K562 (cell line): ENCODE measurements at regions not wholly inside any gene's neighbourhood (a gene's known extent, or its start where the extent isn't known, plus 50 kb on each side); places are given as distances from the start of the nearest gene placed in this dataset.

ENCODE experiments used
- ATAC-seq: fragments of 200-7000 bp; cut with Tn5 transposase; 3 replicates; pipeline ENCODE4 v1.9.1; 2020; ENCODE audit warnings: moderate library complexity
- BruUV-seq: library from RNA; stranded (reverse); fragments of 400-500 nt; replicated peaks from 2 replicates; lab custom pipeline; 2021; lab: Mats Ljungman, UMichigan
- CTCF ChIA-PET: fragments of 300-600 bp; formaldehyde crosslinking; extraction: SDS; loops from one replicate; lab custom pipeline; 2021; ENCODE audit warnings: low intra/inter-chr PET ratio; lab: Yijun Ruan, JAX
- POLR2A ChIA-PET: fragments of 300-600, 350-650 bp; sonication (Branson Sonifier 250); formaldehyde crosslinking; extraction: SDS; loops from one replicate; lab custom pipeline; 2021; ENCODE audit warnings: antibody characterized with exemption, inconsistent platforms; lab: Yijun Ruan, JAX
- DNase-seq, 4 experiments: peaks; one replicate each; pipeline versions ENCODE4 v3.0.0 to v3.0.0-alpha.2; 2011 to 2018; ENCODE audit warnings: low spot score in 3 of 4, mixed read lengths in 3 of 4; ENCODE audit errors: extremely low read depth in 1 of 4
- FAIRE-seq: peaks from 2 replicates; lab custom pipeline; 2011; peaks lifted over from hg19 to GRCh38; lab: Jason Lieb, UNC
- H2AFZ ChIP-seq: 2 replicates; pipeline ENCODE4 v1.6.0; 2011; ENCODE audit warnings: low read depth, low read length, control low read depth, inconsistent platforms
- H3K27ac ChIP-seq: fragments of 200-600 bp; 3 replicates; pipeline ENCODE4 v1.8.0; 2011; ENCODE audit warnings: low read depth, mild to moderate bottlenecking, control low read depth, inconsistent platforms, low read length, moderate library complexity, mixed read lengths; ENCODE audit errors: extremely low read depth
- H3K27me3 ChIP-seq, 2 experiments: fragments of 300-600 bp in 1 of 2; 2 replicates in 1 of 2; 3 replicates in 1 of 2; pipeline versions ENCODE4 v1.6.0 to v1.8.0; 2011; ENCODE audit warnings: inconsistent platforms in 2 of 2, low read length in 2 of 2, mild to moderate bottlenecking in 1 of 2, mixed read lengths in 1 of 2, moderate library complexity in 1 of 2; ENCODE audit not compliant: control insufficient read depth in 2 of 2, insufficient read depth in 2 of 2
- H3K36me3 ChIP-seq: fragments of 300-600 bp; 3 replicates; pipeline ENCODE4 v1.8.0; 2011; ENCODE audit warnings: mild to moderate bottlenecking, low read length, inconsistent platforms; ENCODE audit not compliant: control insufficient read depth, insufficient read depth
- H3K4me1 ChIP-seq, 2 experiments: fragments of 200-600 bp in 1 of 2; replicated peaks in 1 of 2; 2 replicates in 1 of 2; 3 replicates in 1 of 2; pipeline versions ENCODE4 v1.5.1 to v1.8.0; 2011; ENCODE audit warnings: inconsistent platforms in 2 of 2, low read length in 2 of 2, mild to moderate bottlenecking in 1 of 2, mixed read lengths in 1 of 2, moderate library complexity in 1 of 2; ENCODE audit not compliant: control insufficient read depth in 2 of 2, insufficient read depth in 2 of 2
- H3K4me2 ChIP-seq: 2 replicates; pipeline ENCODE4 v1.6.1; 2011; ENCODE audit warnings: low read length, control low read depth, inconsistent platforms, mixed read lengths; ENCODE audit not compliant: insufficient read depth
- H3K4me3 ChIP-seq: fragments of 200-600 bp; sonication (generic), shearing (Covaris generic); 2 replicates; pipeline ENCODE4 v1.5.1; 2016; ENCODE audit warnings: control low read depth, inconsistent platforms
- H3K79me2 ChIP-seq: fragments of 200-600 bp; 3 replicates; pipeline ENCODE4 v1.8.0; 2011; ENCODE audit warnings: low read length, inconsistent platforms; ENCODE audit not compliant: control insufficient read depth, insufficient read depth
- H3K9ac ChIP-seq, 2 experiments: 2 replicates each; pipeline versions ENCODE4 v1.6.0 to v1.6.1; 2011; ENCODE audit warnings: low read depth in 2 of 2, low read length in 2 of 2, control low read depth in 1 of 2, inconsistent platforms in 1 of 2, mild to moderate bottlenecking in 1 of 2, mixed read lengths in 1 of 2; ENCODE audit not compliant: insufficient read depth in 1 of 2
- H3K9me1 ChIP-seq: one replicate; pipeline ENCODE4 v1.6.0; 2011; ENCODE audit warnings: inconsistent platforms, mild to moderate bottlenecking, low read length, moderate library complexity; ENCODE audit not compliant: control insufficient read depth, insufficient read depth
- H3K9me3 ChIP-seq: replicated peaks from 2 replicates; pipeline ENCODE4 v1.5.1; 2011; ENCODE audit warnings: low read depth, low read length, inconsistent platforms; ENCODE audit not compliant: control insufficient read depth, insufficient read depth
- H4K20me1 ChIP-seq: replicated peaks from 2 replicates; pipeline ENCODE4 v1.6.1; 2011; ENCODE audit warnings: low read length, inconsistent platforms, mixed read lengths; ENCODE audit not compliant: control insufficient read depth, insufficient read depth
- CEBPG ChIP-seq, 3 experiments: fragments of 200-800 bp in 1 of 3; sonication (Bioruptor generic) in 1 of 3; sonication (generic) in 1 of 3; formaldehyde crosslinking in 1 of 3; IDR thresholded peaks in 2 of 3; conservative IDR thresholded peaks in 1 of 3; 2 replicates each; pipeline versions ENCODE4 v1.6.1 to v1.8.0; 2016 to 2022; ENCODE audit warnings: missing compliant biosample characterization in 2 of 3, missing genetic modification characterization in 2 of 3, mild to moderate bottlenecking in 1 of 3, missing genetic modification reagents in 1 of 3
- EHMT2 ChIP-seq: fragments of 450-650 bp; IDR thresholded peaks from 2 replicates; pipeline ENCODE4 v1.6.1; 2018; ENCODE audit warnings: antibody characterized with exemption
- HLTF ChIP-seq: fragments of 450-650 bp; IDR thresholded peaks from 2 replicates; pipeline ENCODE4 v1.6.1; 2016
- NFE2 ChIP-seq: IDR thresholded peaks from 2 replicates; pipeline ENCODE4 v1.6.1; 2014; ENCODE audit warnings: antibody characterized with exemption, low read depth
- PRMT5 ChIP-seq: sonication (generic); formaldehyde crosslinking; IDR thresholded peaks from 2 replicates; pipeline ENCODE4 v1.5.0; 2020; ENCODE audit warnings: missing genetic modification reagents
- RBM15 ChIP-seq: fragments of 200-400 bp; formaldehyde crosslinking; IDR thresholded peaks from 2 replicates; pipeline ENCODE4 v1.6.1; 2018; ENCODE audit warnings: mild to moderate bottlenecking, low read length, moderate library complexity; ENCODE audit not compliant: insufficient read depth
- RBM39 ChIP-seq: fragments of 200-400 bp; formaldehyde crosslinking; optimal IDR thresholded peaks from 2 replicates; pipeline ENCODE3; 2018; ENCODE audit warnings: low read depth, low read length
- RHOXF2B ChIP-seq: fragments of 250-450 bp; sonication (Bioruptor Pico); conservative IDR thresholded peaks from 2 replicates; pipeline ENCODE4 v1.5.1; 2021
- SMAD1 ChIP-seq: fragments of 150-350 bp; IDR thresholded peaks from 2 replicates; pipeline ENCODE4 v1.6.1; 2014; ENCODE audit warnings: low read length, low read depth; ENCODE audit not compliant: partially characterized antibody
- THRAP3 ChIP-seq: fragments of 450-650 bp; IDR thresholded peaks from 2 replicates; pipeline ENCODE4 v1.6.1; 2016; ENCODE audit warnings: mild to moderate bottlenecking, inconsistent platforms, borderline replicate concordance
- ZFP30 ChIP-seq: fragments of 250-450 bp; sonication (Bioruptor Pico); IDR thresholded peaks from 2 replicates; pipeline ENCODE4 v1.8.0; 2022; ENCODE audit warnings: moderate library complexity, mild to moderate bottlenecking, inconsistent platforms, borderline replicate concordance
- ZNF184 ChIP-seq: sonication (generic); formaldehyde crosslinking; IDR thresholded peaks from 2 replicates; pipeline ENCODE4 v1.5.0; 2020; ENCODE audit warnings: missing genetic modification reagents
- ZNF561 ChIP-seq: fragments of 450-650 bp; formaldehyde crosslinking; conservative IDR thresholded peaks from 2 replicates; pipeline ENCODE4 v1.4.0; 2020; ENCODE audit warnings: mild to moderate bottlenecking, moderate library complexity
- WGBS: fragments of 100-300 bp; shearing (Covaris generic); methylation state at CpG from one replicate; pipeline ENCODE4 v1.1.6; 2016; ENCODE audit warnings: low coverage, mixed read lengths; ENCODE audit not compliant: insufficient coverage; ENCODE audit errors: missing lambda C conversion rate; 5-methylcytosine and 5-hydroxymethylcytosine counted together
- in situ Hi-C: fragments of 300-500 bp; cut with MboI; formaldehyde crosslinking; loops from 4 replicates; pipeline ENCODE4 v1.15.0; 2018; ENCODE audit warnings: inconsistent platforms, mixed read lengths
- intact Hi-C: fragments of 100-400 bp; cut with micrococcal nuclease; formaldehyde crosslinking; loops from 2 replicates; pipeline ENCODE4 v1.14.2; 2022
- TF ChIP-seq, protein P1 (sequence below): sonication (generic); formaldehyde crosslinking; IDR thresholded peaks from 2 replicates; pipeline ENCODE4 v1.8.0; 2023; ENCODE audit warnings: mild to moderate bottlenecking, missing genetic modification reagents
- TF ChIP-seq, protein P2 (sequence below): fragments of 250-450 bp; sonication (Bioruptor Pico); IDR thresholded peaks from 2 replicates; pipeline ENCODE4 v1.9.0; 2021; ENCODE audit warnings: mild to moderate bottlenecking, inconsistent platforms

DNA sequence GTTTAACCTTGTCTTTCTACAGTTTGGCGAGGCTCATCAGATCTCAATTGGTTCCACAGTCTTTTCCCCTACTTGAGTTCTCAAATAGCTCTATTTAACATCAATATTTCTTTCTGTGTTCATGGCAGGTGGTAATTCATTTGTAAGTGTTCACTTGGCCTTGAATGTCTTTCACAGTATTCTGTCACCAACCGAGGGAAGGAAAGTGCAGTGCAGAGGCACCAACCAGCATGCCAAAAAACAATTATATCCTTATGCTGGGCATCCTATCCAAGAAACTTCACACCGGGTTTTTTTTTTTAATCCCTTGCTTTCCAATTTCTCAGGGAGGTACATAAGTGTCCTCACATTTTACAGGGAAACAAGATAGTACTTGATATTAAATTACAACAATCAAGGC is 55.0 kb upstream of the ZC3H12C start:
- H3K27ac ChIP-seq, result no peak overlapping the region
- no peak for ATAC-seq
- TF ChIP-seq CEBPG (CRISPR knock-in tag; IDR thresholded peaks at IDR 0.05), result no peak
- no peak for TF ChIP-seq CEBPG (tag; conservative IDR thresholded peaks at IDR 0.05 in 1 of 2, IDR thresholded peaks at IDR 0.05 in 1 of 2)
- no peak for TF ChIP-seq PRMT5 (CRISPR knock-in tag)
- no peak for TF ChIP-seq HLTF
- TF ChIP-seq RHOXF2B (CRISPR knock-in tag), result no peak
- TF ChIP-seq RBM15, result no peak
- no peak for TF ChIP-seq ZFP30
- TF ChIP-seq, protein P1, sequence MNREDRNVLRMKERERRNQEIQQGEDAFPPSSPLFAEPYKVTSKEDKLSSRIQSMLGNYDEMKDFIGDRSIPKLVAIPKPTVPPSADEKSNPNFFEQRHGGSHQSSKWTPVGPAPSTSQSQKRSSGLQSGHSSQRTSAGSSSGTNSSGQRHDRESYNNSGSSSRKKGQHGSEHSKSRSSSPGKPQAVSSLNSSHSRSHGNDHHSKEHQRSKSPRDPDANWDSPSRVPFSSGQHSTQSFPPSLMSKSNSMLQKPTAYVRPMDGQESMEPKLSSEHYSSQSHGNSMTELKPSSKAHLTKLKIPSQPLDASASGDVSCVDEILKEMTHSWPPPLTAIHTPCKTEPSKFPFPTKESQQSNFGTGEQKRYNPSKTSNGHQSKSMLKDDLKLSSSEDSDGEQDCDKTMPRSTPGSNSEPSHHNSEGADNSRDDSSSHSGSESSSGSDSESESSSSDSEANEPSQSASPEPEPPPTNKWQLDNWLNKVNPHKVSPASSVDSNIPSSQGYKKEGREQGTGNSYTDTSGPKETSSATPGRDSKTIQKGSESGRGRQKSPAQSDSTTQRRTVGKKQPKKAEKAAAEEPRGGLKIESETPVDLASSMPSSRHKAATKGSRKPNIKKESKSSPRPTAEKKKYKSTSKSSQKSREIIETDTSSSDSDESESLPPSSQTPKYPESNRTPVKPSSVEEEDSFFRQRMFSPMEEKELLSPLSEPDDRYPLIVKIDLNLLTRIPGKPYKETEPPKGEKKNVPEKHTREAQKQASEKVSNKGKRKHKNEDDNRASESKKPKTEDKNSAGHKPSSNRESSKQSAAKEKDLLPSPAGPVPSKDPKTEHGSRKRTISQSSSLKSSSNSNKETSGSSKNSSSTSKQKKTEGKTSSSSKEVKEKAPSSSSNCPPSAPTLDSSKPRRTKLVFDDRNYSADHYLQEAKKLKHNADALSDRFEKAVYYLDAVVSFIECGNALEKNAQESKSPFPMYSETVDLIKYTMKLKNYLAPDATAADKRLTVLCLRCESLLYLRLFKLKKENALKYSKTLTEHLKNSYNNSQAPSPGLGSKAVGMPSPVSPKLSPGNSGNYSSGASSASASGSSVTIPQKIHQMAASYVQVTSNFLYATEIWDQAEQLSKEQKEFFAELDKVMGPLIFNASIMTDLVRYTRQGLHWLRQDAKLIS (CRISPR knock-in tag), result no peak
- no peak for TF ChIP-seq ZNF184
- TF ChIP-seq NFE2, result no peak
- TF ChIP-seq, protein P2, sequence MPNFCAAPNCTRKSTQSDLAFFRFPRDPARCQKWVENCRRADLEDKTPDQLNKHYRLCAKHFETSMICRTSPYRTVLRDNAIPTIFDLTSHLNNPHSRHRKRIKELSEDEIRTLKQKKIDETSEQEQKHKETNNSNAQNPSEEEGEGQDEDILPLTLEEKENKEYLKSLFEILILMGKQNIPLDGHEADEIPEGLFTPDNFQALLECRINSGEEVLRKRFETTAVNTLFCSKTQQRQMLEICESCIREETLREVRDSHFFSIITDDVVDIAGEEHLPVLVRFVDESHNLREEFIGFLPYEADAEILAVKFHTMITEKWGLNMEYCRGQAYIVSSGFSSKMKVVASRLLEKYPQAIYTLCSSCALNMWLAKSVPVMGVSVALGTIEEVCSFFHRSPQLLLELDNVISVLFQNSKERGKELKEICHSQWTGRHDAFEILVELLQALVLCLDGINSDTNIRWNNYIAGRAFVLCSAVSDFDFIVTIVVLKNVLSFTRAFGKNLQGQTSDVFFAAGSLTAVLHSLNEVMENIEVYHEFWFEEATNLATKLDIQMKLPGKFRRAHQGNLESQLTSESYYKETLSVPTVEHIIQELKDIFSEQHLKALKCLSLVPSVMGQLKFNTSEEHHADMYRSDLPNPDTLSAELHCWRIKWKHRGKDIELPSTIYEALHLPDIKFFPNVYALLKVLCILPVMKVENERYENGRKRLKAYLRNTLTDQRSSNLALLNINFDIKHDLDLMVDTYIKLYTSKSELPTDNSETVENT (CRISPR knock-in tag), result no peak
- no peak for TF ChIP-seq THRAP3
- TF ChIP-seq SMAD1, result no peak
- no peak for TF ChIP-seq RBM39
- TF ChIP-seq ZNF561 (CRISPR knock-in tag), result no peak
- no peak for TF ChIP-seq EHMT2

More for the DNA sequence above, 55.0 kb upstream of the ZC3H12C start:
- Histone ChIP-seq H3K36me3 (no peaks in the 10 kb centered on the region), H3K9me1 (no peaks in the 10 kb centered on the region), H4K20me1 (no peaks in the 10 kb centered on the region), H3K4me1 (no peaks in the 10 kb centered on the region), H3K27me3 (no peaks in the 10 kb centered on the region), H3K9me3 (no peaks in the 10 kb centered on the region), H2AFZ (no peak overlapping the region), H3K9ac (no peak overlapping the region), H3K79me2 (no peaks in the 10 kb centered on the region), H3K4me3 (no peak overlapping the region), H3K4me2 (no peak overlapping the region)
- in situ Hi-C loops, result no loop called here
- POLR2A ChIA-PET, result interaction anchor here (0.9 kb wide), 1 partner anchor 54 kb away, joined by 3 read pairs; no protein-coding TSS in a partner anchor
- no peak for DNase-seq
- intact Hi-C loops, result no loop called here
- FAIRE-seq, result no peak
- WGBS, result 18% methylated on average over 3 of the region's 3 CpGs
- no TSS peak for BruUV-seq
- CTCF ChIA-PET, result no interaction called here
